Activated naive CD8-positive, alpha-beta T cell treated with anti-CD3 and anti-CD28 coated beads, Interleukin-2, amount 10 ng/mL, durations not matched to agents 7 days and 5 days (primary cell): ENCODE measurements at regions not wholly inside any gene's neighbourhood (a gene's known extent, or its start where the extent isn't known, plus 50 kb on each side); places are given as distances from the start of the nearest gene placed in this dataset.

ENCODE experiments used
- ATAC-seq: fragments of 150-1000 bp; cut with Tn5 transposase; one replicate; pipeline ENCODE4 v1.10.0; 2021; ENCODE audit warnings: low read depth, moderate library complexity
- POLR2A ChIA-PET: fragments of 350-600 bp; sonication (Branson Sonifier 250); formaldehyde crosslinking; loops from one replicate; lab custom pipeline; 2021; ENCODE audit warnings: antibody characterized with exemption; lab: Charles Lee
- DNase-seq: peaks from one replicate; pipeline ENCODE4 v3.0.0; 2021
- H3K27ac Mint-ChIP-seq: one replicate; pipeline ENCODE4 v1.8.0; 2022; ENCODE audit warnings: mild to moderate bottlenecking, mixed read lengths
- H3K27me3 Mint-ChIP-seq: one replicate; pipeline ENCODE4 v1.8.0; 2022; ENCODE audit warnings: mild to moderate bottlenecking, moderate library complexity, mixed read lengths
- H3K36me3 Mint-ChIP-seq: one replicate; pipeline ENCODE4 v1.8.0; 2021; ENCODE audit warnings: mild to moderate bottlenecking, mixed read lengths
- H3K4me1 Mint-ChIP-seq: one replicate; pipeline ENCODE4 v1.8.0; 2021; ENCODE audit warnings: mixed read lengths
- H3K4me3 Mint-ChIP-seq: one replicate; pipeline ENCODE4 v1.8.0; 2022; ENCODE audit warnings: mild to moderate bottlenecking, moderate library complexity, mixed read lengths
- H3K9me3 Mint-ChIP-seq: one replicate; pipeline ENCODE4 v1.8.0; 2021; ENCODE audit warnings: mixed read lengths

- POLR2A ChIA-PET, result no interaction called here
- no peaks in the 10 kb centered on the region for H3K9me3 Mint-ChIP-seq
- no peaks in the 10 kb centered on the region for H3K36me3 Mint-ChIP-seq
- DNase-seq (no peak), ATAC-seq (no peak)
- no peaks in the 10 kb centered on the region for H3K4me1 Mint-ChIP-seq
- no peak overlapping the region for H3K4me3 Mint-ChIP-seq
- peaks cover 11% of the 10 kb centered on the region for H3K27me3 Mint-ChIP-seq
- H3K27ac Mint-ChIP-seq, result no peak overlapping the region
These were observed 340.6 kb downstream of the SPRY1 start for GRCh38 chr4:123737156-123737555.

GRCh38 chr4:123739806-123740205, 343.2 kb downstream of the SPRY1 start:
- ATAC-seq (no peak), DNase-seq (no peak)
- Mint-ChIP-seq H3K4me3 (no peak overlapping the region), H3K4me1 (peaks cover 1% of the 10 kb centered on the region), H3K27ac (no peak overlapping the region), H3K27me3 (peaks cover 8% of the 10 kb centered on the region), H3K9me3 (no peaks in the 10 kb centered on the region), H3K36me3 (no peaks in the 10 kb centered on the region)
- POLR2A ChIA-PET, result no interaction called here

GRCh38 chr4:123740236-123740635, 343.6 kb downstream of the SPRY1 start:
- Mint-ChIP-seq H3K27ac (no peak overlapping the region), H3K9me3 (no peaks in the 10 kb centered on the region), H3K27me3 (peaks cover 11% of the 10 kb centered on the region), H3K4me1 (peaks cover 4% of the 10 kb centered on the region), H3K36me3 (no peaks in the 10 kb centered on the region), H3K4me3 (no peak overlapping the region)
- ATAC-seq (no peak), DNase-seq (no peak)
- POLR2A ChIA-PET, result no interaction called here

- POLR2A ChIA-PET, result no interaction called here
- ATAC-seq, result no peak
- no peaks in the 10 kb centered on the region for H3K9me3 Mint-ChIP-seq
- peaks cover 4% of the 10 kb centered on the region for H3K4me1 Mint-ChIP-seq
- no peaks in the 10 kb centered on the region for H3K36me3 Mint-ChIP-seq
- peaks cover 8% of the 10 kb centered on the region for H3K27me3 Mint-ChIP-seq
- H3K4me3 Mint-ChIP-seq, result no peak overlapping the region
- no peak overlapping the region for H3K27ac Mint-ChIP-seq
- no peak for DNase-seq
These were observed 345.3 kb downstream of the SPRY1 start for GRCh38 chr4:123741906-123742305.

- no peak for DNase-seq
- H3K27ac Mint-ChIP-seq, result no peak overlapping the region
- POLR2A ChIA-PET, result no interaction called here
- H3K4me1 Mint-ChIP-seq, result peaks cover 4% of the 10 kb centered on the region
- H3K9me3 Mint-ChIP-seq, result no peaks in the 10 kb centered on the region
- H3K27me3 Mint-ChIP-seq, result peaks cover 14% of the 10 kb centered on the region
- no peaks in the 10 kb centered on the region for H3K36me3 Mint-ChIP-seq
- no peak overlapping the region for H3K4me3 Mint-ChIP-seq
- ATAC-seq, result no peak
These were observed 347.3 kb downstream of the SPRY1 start for GRCh38 chr4:123743848-123744247.

GRCh38 chr4:123744664-123745290, 348.2 kb downstream of the SPRY1 start:
- H3K36me3 Mint-ChIP-seq, result no peaks in the 10 kb centered on the region
- no peak overlapping the region for H3K27ac Mint-ChIP-seq

GRCh38 chr4:123747016-123747415, 350.4 kb downstream of the SPRY1 start:
- H3K27ac Mint-ChIP-seq, result no peak overlapping the region
- POLR2A ChIA-PET, result no interaction called here
- no peak for DNase-seq
- no peak overlapping the region for H3K4me3 Mint-ChIP-seq
- no peaks in the 10 kb centered on the region for H3K36me3 Mint-ChIP-seq
- peaks cover 11% of the 10 kb centered on the region for H3K27me3 Mint-ChIP-seq
- no peaks in the 10 kb centered on the region for H3K9me3 Mint-ChIP-seq
- peaks cover 4% of the 10 kb centered on the region for H3K4me1 Mint-ChIP-seq
- no peak for ATAC-seq

More at GRCh38 chr4:123744664-123745290, 348.2 kb downstream of the SPRY1 start:
- ATAC-seq (no peak), DNase-seq (no peak)
- Mint-ChIP-seq H3K4me3 (peak overlapping the region; percentile 59), H3K4me1 (peaks cover 4% of the 10 kb centered on the region), H3K27me3 (peaks cover 14% of the 10 kb centered on the region), H3K9me3 (no peaks in the 10 kb centered on the region)
- POLR2A ChIA-PET, result no interaction called here

GRCh38 chr4:123748806-123749205, 352.2 kb downstream of the SPRY1 start:
- Mint-ChIP-seq H3K27ac (no peak overlapping the region), H3K4me1 (peaks cover 4% of the 10 kb centered on the region), H3K9me3 (no peaks in the 10 kb centered on the region), H3K4me3 (no peak overlapping the region), H3K36me3 (no peaks in the 10 kb centered on the region), H3K27me3 (peaks cover 14% of the 10 kb centered on the region)
- ATAC-seq, result no peak
- POLR2A ChIA-PET, result no interaction called here
- DNase-seq, result no peak

- ATAC-seq (no peak), DNase-seq (no peak)
- H3K4me1 Mint-ChIP-seq, result peaks cover 4% of the 10 kb centered on the region
- H3K36me3 Mint-ChIP-seq, result no peaks in the 10 kb centered on the region
- H3K27ac Mint-ChIP-seq, result no peak overlapping the region
- POLR2A ChIA-PET, result no interaction called here
- peaks cover 14% of the 10 kb centered on the region for H3K27me3 Mint-ChIP-seq
- H3K4me3 Mint-ChIP-seq, result no peak overlapping the region
- no peaks in the 10 kb centered on the region for H3K9me3 Mint-ChIP-seq
These were observed 352.8 kb downstream of the SPRY1 start for GRCh38 chr4:123749383-123749782.

- Mint-ChIP-seq H3K4me3 (no peak overlapping the region), H3K36me3 (no peaks in the 10 kb centered on the region), H3K4me1 (peaks cover under 1% of the 10 kb centered on the region), H3K27ac (no peak overlapping the region), H3K27me3 (peaks cover 10% of the 10 kb centered on the region), H3K9me3 (no peaks in the 10 kb centered on the region)
- ATAC-seq (no peak), DNase-seq (no peak)
- POLR2A ChIA-PET, result no interaction called here
These were observed 353.4 kb downstream of the SPRY1 start for GRCh38 chr4:123750044-123750443.

GRCh38 chr4:123755655-123756054, 359.1 kb downstream of the SPRY1 start:
- ATAC-seq (no peak), DNase-seq (no peak)
- no peaks in the 10 kb centered on the region for H3K9me3 Mint-ChIP-seq
- peaks cover 6% of the 10 kb centered on the region for H3K27me3 Mint-ChIP-seq
- H3K4me3 Mint-ChIP-seq, result no peak overlapping the region
- no peaks in the 10 kb centered on the region for H3K36me3 Mint-ChIP-seq
- H3K4me1 Mint-ChIP-seq, result peaks cover 2% of the 10 kb centered on the region
- H3K27ac Mint-ChIP-seq, result no peak overlapping the region
- POLR2A ChIA-PET, result no interaction called here

GRCh38 chr4:123767806-123768205, 371.2 kb downstream of the SPRY1 start:
- ATAC-seq (no peak), DNase-seq (no peak)
- Mint-ChIP-seq H3K4me3 (no peak overlapping the region), H3K4me1 (no peaks in the 10 kb centered on the region), H3K9me3 (no peaks in the 10 kb centered on the region), H3K27ac (no peak overlapping the region), H3K27me3 (peaks cover 7% of the 10 kb centered on the region), H3K36me3 (no peaks in the 10 kb centered on the region)
- POLR2A ChIA-PET, result no interaction called here

GRCh38 chr4:123770884-123771283, 374.3 kb downstream of the SPRY1 start:
- no peaks in the 10 kb centered on the region for H3K9me3 Mint-ChIP-seq

GRCh38 chr4:123776267-123776666, 379.7 kb downstream of the SPRY1 start:
- Mint-ChIP-seq H3K4me1 (peaks cover 1% of the 10 kb centered on the region), H3K27me3 (peaks cover 11% of the 10 kb centered on the region), H3K27ac (no peak overlapping the region), H3K9me3 (no peaks in the 10 kb centered on the region), H3K4me3 (no peak overlapping the region), H3K36me3 (no peaks in the 10 kb centered on the region)
- DNase-seq (no peak), ATAC-seq (no peak)
- POLR2A ChIA-PET, result no interaction called here

More at GRCh38 chr4:123770884-123771283, 374.3 kb downstream of the SPRY1 start:
- Mint-ChIP-seq H3K27ac (no peak overlapping the region), H3K4me3 (no peak overlapping the region), H3K4me1 (peaks cover 1% of the 10 kb centered on the region), H3K27me3 (peaks cover 14% of the 10 kb centered on the region), H3K36me3 (no peaks in the 10 kb centered on the region)
- no peak for ATAC-seq
- POLR2A ChIA-PET, result no interaction called here
- DNase-seq, result no peak
